ENCODE measurements at regions not wholly inside any gene's neighbourhood (a gene's known extent, or its start where the extent isn't known, plus 50 kb on each side); places are given as distances from the start of the nearest gene placed in this dataset.

- Histone ChIP-seq H3K4me3 (ENCODE audit: low read depth in 1 of 3, low read length in 3 of 3) (no peak overlapping the region), H3K27ac (ENCODE audit: low read depth in 1 of 2, low read length in 2 of 2) (no peak overlapping the region), H3K9ac (ENCODE audit: low read depth in 1 of 2, low read length in 2 of 2) (no peak overlapping the region), H3K9me3 (ENCODE audit: control insufficient read depth in 4 of 4, low read length in 3 of 4) (no peaks in the 10 kb centered on the region), H3K36me3 (ENCODE audit: control insufficient read depth in 4 of 4, insufficient read depth in 3 of 4, low read depth in 1 of 4, low read length in 3 of 4) (no peaks in the 10 kb centered on the region), H3K4me1 (ENCODE audit: control insufficient read depth in 4 of 4, insufficient read depth in 4 of 4, low read length in 3 of 4) (no peaks in the 10 kb centered on the region), H3K27me3 (ENCODE audit: control insufficient read depth in 4 of 4, insufficient read depth in 4 of 4, low read length in 3 of 4) (peaks cover 0 to 5% (median 0%) of the 10 kb centered on the region in 4 donors)
- no peak for TF ChIP-seq FOXA1 (IDR thresholded peaks at IDR 0.05)
- no peak for TF ChIP-seq TAF1 (conservative IDR thresholded peaks at IDR 0.05)
- TF ChIP-seq FOXA2 (IDR thresholded peaks at IDR 0.05) = no peak
- TF ChIP-seq HNF4A (conservative IDR thresholded peaks at IDR 0.05) = no peak
- TF ChIP-seq ATF3 (IDR thresholded peaks at IDR 0.05) = no peak
- no peak for TF ChIP-seq CTCF (IDR thresholded peaks at IDR 0.05; ENCODE audit: low read depth, low read length, missing input control)
- TF ChIP-seq RAD21 (IDR thresholded peaks at IDR 0.05) = peak; percentile 11 to 28
- no peak for DNase-seq (ENCODE audit: low spot score)
These were observed 168.5 kb upstream of the STK26 start for GRCh38 chrX:131854581-131854980.

GRCh38 chrX:131861088-131861787 lies 161.9 kb upstream of the STK26 start:
- Histone ChIP-seq H3K36me3 (ENCODE audit: control insufficient read depth in 4 of 4, insufficient read depth in 3 of 4, low read depth in 1 of 4, low read length in 3 of 4) (no peaks in the 10 kb centered on the region), H3K4me3 (ENCODE audit: low read depth in 1 of 3, low read length in 3 of 3) (no peak overlapping the region), H3K27ac (ENCODE audit: low read depth in 1 of 2, low read length in 2 of 2) (no peak overlapping the region), H3K27me3 (ENCODE audit: control insufficient read depth in 4 of 4, insufficient read depth in 4 of 4, low read length in 3 of 4) (peaks cover 0 to 6% (median 0%) of the 10 kb centered on the region in 4 donors), H3K9me3 (ENCODE audit: control insufficient read depth in 4 of 4, low read length in 3 of 4) (peaks cover 0 to 9% (median 1%) of the 10 kb centered on the region in 4 donors), H3K4me1 (ENCODE audit: control insufficient read depth in 4 of 4, insufficient read depth in 4 of 4, low read length in 3 of 4) (no peaks in the 10 kb centered on the region), H3K9ac (ENCODE audit: low read depth in 1 of 2, low read length in 2 of 2) (no peak overlapping the region)
- TF ChIP-seq REST (IDR thresholded peaks at IDR 0.05) = no peak
- no peak for TF ChIP-seq FOXA2 (IDR thresholded peaks at IDR 0.05)
- no peak for TF ChIP-seq HNF4A (conservative IDR thresholded peaks at IDR 0.05)
- no peak for TF ChIP-seq GABPA (IDR thresholded peaks at IDR 0.05 in 1 of 2, conservative IDR thresholded peaks at IDR 0.05 in 1 of 2)
- no peak for TF ChIP-seq HNF4G (IDR thresholded peaks at IDR 0.05)
- TF ChIP-seq NR2F2 (IDR thresholded peaks at IDR 0.05) = no peak
- no peak for TF ChIP-seq RAD21 (IDR thresholded peaks at IDR 0.05)
- no peak for TF ChIP-seq TAF1 (conservative IDR thresholded peaks at IDR 0.05)
- TF ChIP-seq ZBTB33 (IDR thresholded peaks at IDR 0.05) = no peak
- no peak for TF ChIP-seq FOXA1 (IDR thresholded peaks at IDR 0.05)
- no peak for TF ChIP-seq EGR1 (IDR thresholded peaks at IDR 0.05; ENCODE audit: low read depth in 2 of 2)
- TF ChIP-seq MAX (IDR thresholded peaks at IDR 0.05) = no peak
- no peak for TF ChIP-seq ATF3 (IDR thresholded peaks at IDR 0.05)
- TF ChIP-seq SP1 (IDR thresholded peaks at IDR 0.05) = no peak
- no peak for TF ChIP-seq YY1 (IDR thresholded peaks at IDR 0.05)
- no peak for DNase-seq (ENCODE audit: low spot score)
- 88% methylated on average over 6 of the region's 6 CpGs for WGBS

All from liver (tissue), 8 donors.